Stimulated activated CD8-positive, alpha-beta memory T cell treated with anti-CD3 and anti-CD28 coated beads, Interleukin-7, amount 100 ng/mL, for 4 hours (primary cell): ENCODE measurements at regions not wholly inside any gene's neighbourhood (a gene's known extent, or its start where the extent isn't known, plus 50 kb on each side); places are given as distances from the start of the nearest gene placed in this dataset.
"Not testable (repeated sequence)": the region's sequence is repeated elsewhere in the genome, so short reads cannot be mapped to it uniquely, and the experiment has no call there.

Experiments used
- DNase-seq, 2 donors: peaks; one replicate each; pipeline ENCODE4 v3.0.0-alpha.2; 2020; ENCODE audit warnings: low read depth in 2 of 2

GRCh38 chr2:225244933-225245332 is 154.6 kb upstream of the NYAP2 start:
- no peak for DNase-seq

GRCh38 chr2:225236769-225237323 is 162.7 kb upstream of the NYAP2 start:
- no peak for DNase-seq

- DNase-seq: no peak
These were observed 166.3 kb upstream of the NYAP2 start for GRCh38 chr2:225233234-225233633.

GRCh38 chr2:225231900-225232299 is 167.6 kb upstream of the NYAP2 start:
- DNase-seq: no peak

- not testable (repeated sequence) for DNase-seq
These were observed 170.2 kb upstream of the NYAP2 start for GRCh38 chr2:225229346-225229745.

GRCh38 chr2:225226441-225226840 is 173.1 kb upstream of the NYAP2 start:
- DNase-seq: no peak

GRCh38 chr2:225223301-225223700 is 176.2 kb upstream of the NYAP2 start:
- no peak for DNase-seq

- no peak for DNase-seq
These were observed 165.2 kb upstream of the DOCK10 start for GRCh38 chr2:225207471-225207870.

GRCh38 chr2:225207043-225207442 is 164.8 kb upstream of the DOCK10 start:
- DNase-seq: no peak

- no peak for DNase-seq
These were observed 154.3 kb upstream of the DOCK10 start for GRCh38 chr2:225196579-225196978.

GRCh38 chr2:225192869-225193268 is 150.6 kb upstream of the DOCK10 start:
- DNase-seq: no peak

- DNase-seq: no peak
These were observed 148.7 kb upstream of the DOCK10 start for GRCh38 chr2:225190987-225191386.

GRCh38 chr2:225184948-225185347 is 142.7 kb upstream of the DOCK10 start:
- no peak for DNase-seq

GRCh38 chr2:225182126-225182525 is 139.9 kb upstream of the DOCK10 start:
- no peak for DNase-seq

GRCh38 chr2:225177098-225177497 is 134.8 kb upstream of the DOCK10 start:
- no peak for DNase-seq

GRCh38 chr2:225173909-225174308 is 131.6 kb upstream of the DOCK10 start:
- no peak for DNase-seq

- no peak for DNase-seq
These were observed 129.1 kb upstream of the DOCK10 start for GRCh38 chr2:225171350-225171749.

- DNase-seq: no peak
These were observed 127.9 kb upstream of the DOCK10 start for GRCh38 chr2:225170162-225170561.

- DNase-seq: no peak
These were observed 127.1 kb upstream of the DOCK10 start for GRCh38 chr2:225169396-225169795.

- DNase-seq: no peak
These were observed 122.8 kb upstream of the DOCK10 start for GRCh38 chr2:225165052-225165451.

GRCh38 chr2:225164401-225165050 is 122.3 kb upstream of the DOCK10 start:
- DNase-seq: no peak

- DNase-seq: no peak
These were observed 116.1 kb upstream of the DOCK10 start for GRCh38 chr2:225158360-225158759.

- DNase-seq: no peak
These were observed 114.7 kb upstream of the DOCK10 start for GRCh38 chr2:225156853-225157451.

GRCh38 chr2:225140723-225141122 is 98.5 kb upstream of the DOCK10 start:
- no peak for DNase-seq
